HepG2 (cell line): ENCODE measurements at regions not wholly inside any gene's neighbourhood (a gene's known extent, or its start where the extent isn't known, plus 50 kb on each side); places are given as distances from the start of the nearest gene placed in this dataset.

Experiments
- ATAC-seq: fragments of 200-7000 bp; cut with Tn5 transposase; 3 replicates; pipeline ENCODE4 v1.9.1; 2020; ENCODE audit warnings: mild to moderate bottlenecking, moderate library complexity
- BruUV-seq: library from RNA; stranded (reverse); fragments of 400-500 nt; replicated peaks from 2 replicates; lab custom pipeline; 2021; lab: Mats Ljungman, UMichigan
- CTCF ChIA-PET: fragments of 300-600 bp; formaldehyde crosslinking; extraction: SDS; loops from one replicate; lab custom pipeline; 2021; ENCODE audit warnings: low total read pairs, inconsistent platforms, low intra/inter-chr PET ratio; lab: Yijun Ruan, JAX
- POLR2A ChIA-PET: fragments of 350-600 bp; sonication (Branson Sonifier 250); formaldehyde crosslinking; loops from one replicate; lab custom pipeline; 2020; ENCODE audit warnings: antibody characterized with exemption, inconsistent platforms; lab: Yijun Ruan, JAX
- DNase-seq: peaks from one replicate; pipeline ENCODE4 v3.0.0-alpha.2; 2015; ENCODE audit warnings: low spot score
- FAIRE-seq: peaks from 3 replicates; lab custom pipeline; 2011; peaks lifted over from hg19 to GRCh38; lab: Jason Lieb, UNC
- H2AFZ ChIP-seq: one replicate; pipeline ENCODE4 v1.6.1; 2011; ENCODE audit warnings: low read length, inconsistent platforms
- H3K27ac ChIP-seq: fragments of 300-600 bp; 3 replicates; pipeline ENCODE4 v1.8.0; 2011; ENCODE audit warnings: mixed run types, mild to moderate bottlenecking, mixed read lengths, low read length, inconsistent platforms; ENCODE audit not compliant: insufficient read depth; ENCODE audit errors: extremely low read length
- H3K27me3 ChIP-seq, 2 experiments: fragments of 200-600 bp in 1 of 2; 2 replicates in 1 of 2; 3 replicates in 1 of 2; pipeline versions ENCODE4 v1.6.0 to v1.8.0; 2011; ENCODE audit warnings: low read length in 2 of 2, mild to moderate bottlenecking in 2 of 2, moderate library complexity in 2 of 2, inconsistent platforms in 1 of 2; ENCODE audit not compliant: insufficient read depth in 2 of 2, control insufficient read depth in 1 of 2
- H3K36me3 ChIP-seq, 2 experiments: fragments of 200-600 bp in 1 of 2; replicated peaks in 1 of 2; 2 replicates in 1 of 2; 3 replicates in 1 of 2; pipeline versions ENCODE4 v1.5.1 to v1.8.0; 2011; ENCODE audit warnings: low read length in 2 of 2, inconsistent platforms in 1 of 2; ENCODE audit not compliant: insufficient read depth in 2 of 2, control insufficient read depth in 1 of 2
- H3K4me1 ChIP-seq: 2 replicates; pipeline ENCODE4 v1.5.1; 2012; ENCODE audit warnings: low read length, inconsistent platforms; ENCODE audit not compliant: insufficient read depth
- H3K4me2 ChIP-seq: 2 replicates; pipeline ENCODE4 v1.6.0; 2011; ENCODE audit warnings: low read depth, low read length, inconsistent platforms
- H3K4me3 ChIP-seq, 3 experiments: fragments of 200-600 bp in 1 of 3; sonication (generic), shearing (Covaris generic) in 1 of 3; replicated peaks in 1 of 3; 2 replicates each; pipeline ENCODE4 v1.5.1; 2011 to 2016; ENCODE audit warnings: low read length in 3 of 3, inconsistent platforms in 2 of 3, low read depth in 2 of 3, mild to moderate bottlenecking in 2 of 3, control low read depth in 1 of 3, mixed read lengths in 1 of 3; ENCODE audit not compliant: insufficient read depth in 1 of 3
- H3K79me2 ChIP-seq: one replicate; pipeline ENCODE4 v1.6.1; 2011; ENCODE audit warnings: low read length, inconsistent platforms; ENCODE audit not compliant: insufficient read depth
- H3K9ac ChIP-seq: 2 replicates; pipeline ENCODE4 v1.6.0; 2011; ENCODE audit warnings: mild to moderate bottlenecking, low read depth, low read length, inconsistent platforms; ENCODE audit not compliant: insufficient read depth
- H3K9me3 ChIP-seq: 2 replicates; pipeline ENCODE4 v1.5.1; 2012; ENCODE audit warnings: mild to moderate bottlenecking, low read length
- H4K20me1 ChIP-seq: 2 replicates; pipeline ENCODE4 v1.6.0; 2011; ENCODE audit warnings: inconsistent platforms, mild to moderate bottlenecking, low read length, moderate library complexity; ENCODE audit not compliant: insufficient read depth
- KDM5B ChIP-seq: sonication (generic); formaldehyde crosslinking; IDR thresholded peaks from 2 replicates; pipeline ENCODE4 v1.4.0; 2020; ENCODE audit warnings: missing genetic modification reagents, mild to moderate bottlenecking, borderline replicate concordance
- KLF12 ChIP-seq: sonication (generic); formaldehyde crosslinking; IDR thresholded peaks from 2 replicates; pipeline ENCODE4 v1.4.0; 2020; ENCODE audit warnings: missing genetic modification reagents, borderline replicate concordance
- MAFK ChIP-seq, 2 experiments: IDR thresholded peaks in 1 of 2; conservative IDR thresholded peaks in 1 of 2; 2 replicates each; pipeline ENCODE4 v1.6.1; 2011; ENCODE audit warnings: improper control_type of control experiment in 2 of 2, low read length in 2 of 2
- NFE2L2 ChIP-seq: fragments of 150-350 bp; IDR thresholded peaks from 2 replicates; pipeline ENCODE4 v1.6.1; 2014; ENCODE audit warnings: low read length
- PRPF4 ChIP-seq: fragments of 200-400 bp; formaldehyde crosslinking; IDR thresholded peaks from 2 replicates; pipeline ENCODE4 v1.6.1; 2016; ENCODE audit warnings: low read length, low read depth; ENCODE audit not compliant: poor library complexity, severe bottlenecking
- ZEB1 ChIP-seq: IDR thresholded peaks from 2 replicates; pipeline ENCODE4 v1.6.1; 2012; ENCODE audit warnings: mild to moderate bottlenecking, low read depth, inconsistent platforms; ENCODE audit not compliant: insufficient replicate concordance
- ZSCAN20 ChIP-seq: sonication (generic); formaldehyde crosslinking; IDR thresholded peaks from 2 replicates; pipeline ENCODE4 v1.4.0; 2020; ENCODE audit warnings: missing genetic modification reagents, mild to moderate bottlenecking, borderline replicate concordance
- whole genome bisulfite sequencing: methylation state at CpG from one replicate; pipeline ENCODE4 v1.1.6; 2017; ENCODE audit warnings: low lambda C conversion rate; 5-methylcytosine and 5-hydroxymethylcytosine counted together
- in situ Hi-C: cut with HindIII; loops from 2 replicates; pipeline ENCODE4 v1.10.0; 2017; ENCODE audit warnings: low pct_unique_long_range_greater_than_20kb; ENCODE audit not compliant: extremely low pct_ligation_motif_present
- intact Hi-C: fragments of 100-400 bp; cut with micrococcal nuclease; formaldehyde crosslinking; loops from one replicate; pipeline ENCODE4 v1.10.0; 2022; ENCODE audit not compliant: unreplicated experiment

DNA sequence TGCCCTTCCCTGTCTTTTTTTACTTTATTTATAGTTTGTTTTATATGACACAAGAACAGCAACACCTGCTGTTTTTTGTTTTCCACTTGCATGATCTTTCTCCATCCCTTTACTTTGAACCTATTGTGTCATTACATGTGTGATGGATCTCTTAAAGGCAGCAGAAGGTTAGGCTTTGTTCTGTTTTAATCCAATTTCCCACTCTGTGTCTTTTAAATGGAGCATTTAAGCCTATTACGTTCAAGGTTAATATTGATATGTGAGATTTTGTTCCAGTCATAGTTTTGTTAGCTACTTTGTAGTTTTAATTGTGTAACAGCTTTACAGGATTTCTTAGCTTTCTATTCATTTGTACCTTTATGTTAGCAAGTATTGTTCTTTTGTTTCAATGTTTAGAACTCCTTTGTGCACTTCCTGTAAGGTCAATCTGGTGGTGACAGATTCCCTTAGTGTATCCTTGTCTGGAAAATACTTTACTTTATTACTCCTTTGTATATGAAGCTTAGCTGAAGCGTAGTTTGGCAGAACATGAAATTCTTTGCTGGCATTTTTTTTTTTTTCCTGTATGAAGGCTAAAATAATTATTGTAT lies 1443.0 kb upstream of the LRRTM1 start (continued):
- no peak for TF ChIP-seq PRPF4

GRCh38 chr2:81739966-81740365 lies 1435.4 kb upstream of the LRRTM1 start:
- Histone ChIP-seq H3K4me2 (no peak overlapping the region), H3K27me3 (no peaks in the 10 kb centered on the region), H3K79me2 (no peaks in the 10 kb centered on the region), H3K9ac (no peak overlapping the region), H3K4me3 (no peak overlapping the region), H4K20me1 (no peaks in the 10 kb centered on the region), H2AFZ (no peak overlapping the region), H3K27ac (no peak overlapping the region), H3K4me1 (no peaks in the 10 kb centered on the region), H3K9me3 (peaks cover 48% of the 10 kb centered on the region), H3K36me3 (no peaks in the 10 kb centered on the region)
- DNase-seq (no peak), FAIRE-seq (no peak), ATAC-seq (no peak)
- WGBS = 27% methylated on average over 6 of the region's 6 CpGs
- in situ Hi-C loops = no loop called here
- intact Hi-C loops = loop anchor here (5.0 kb wide), 1 partner anchor 1608 kb away; no protein-coding TSS in a partner anchor
- ChIA-PET CTCF (no interaction called here), POLR2A (no interaction called here)
- TF ChIP-seq KLF12 (CRISPR knock-in tag) = no peak
- no TSS peak for BruUV-seq

- no peak overlapping the region for H3K9ac ChIP-seq
- in situ Hi-C loops = no loop called here
- H3K27me3 ChIP-seq = no peaks in the 10 kb centered on the region
- ATAC-seq (no peak), DNase-seq (no peak), FAIRE-seq (no peak)
- ChIA-PET CTCF (no interaction called here), POLR2A (no interaction called here)
- no peak overlapping the region for H3K4me3 ChIP-seq
- intact Hi-C loops = loop anchor here (5.0 kb wide), 1 partner anchor 1603 kb away; no protein-coding TSS in a partner anchor
- TF ChIP-seq KDM5B (CRISPR knock-in tag) (no peak), ZSCAN20 (CRISPR knock-in tag) (no peak), ZEB1 (no peak), NFE2L2 (0 out of 2 replicates have a peak, but pooled peaks have one; percentile 10), MAFK (conservative IDR thresholded peaks at IDR 0.05 in 1 of 2, IDR thresholded peaks at IDR 0.05 in 1 of 2; ENCODE audit: low read length in 2 of 2) (peak; percentile 36 to 62; a peak in 2 of 4 replicates)
- no peaks in the 10 kb centered on the region for H3K79me2 ChIP-seq
- no peaks in the 10 kb centered on the region for H4K20me1 ChIP-seq
- BruUV-seq = no TSS peak
- peaks cover 69% of the 10 kb centered on the region for H3K9me3 ChIP-seq
- no peak overlapping the region for H3K4me2 ChIP-seq
- H3K36me3 ChIP-seq = no peaks in the 10 kb centered on the region
- H3K4me1 ChIP-seq = no peaks in the 10 kb centered on the region
- 3% methylated on average over 1 of the region's 1 CpG for WGBS
- no peak overlapping the region for H2AFZ ChIP-seq
- no peak overlapping the region for H3K27ac ChIP-seq
Measured at GRCh38 chr2:81734981-81735380, 1430.4 kb upstream of the LRRTM1 start.
